BJ (cell line): ENCODE measurements at regions not wholly inside any gene's neighbourhood (a gene's known extent, or its start where the extent isn't known, plus 50 kb on each side); places are given as distances from the start of the nearest gene placed in this dataset.

Source experiments
- CTCF ChIA-PET: fragments of 350-600 bp; formaldehyde crosslinking; extraction: SDS; loops from one replicate; lab custom pipeline; 2021; ENCODE audit warnings: antibody characterized with exemption, inconsistent platforms; lab: Yijun Ruan, JAX
- POLR2A ChIA-PET: fragments of 300-600 bp; sonication (Branson Sonifier 250); formaldehyde crosslinking; extraction: SDS; loops from one replicate; lab custom pipeline; 2021; ENCODE audit warnings: antibody characterized with exemption; lab: Charles Lee
- DNase-seq: peaks from one replicate; pipeline ENCODE4 v3.0.0-alpha.2; 2011; ENCODE audit warnings: low read depth
- H3K27me3 ChIP-seq: 2 replicates; pipeline ENCODE4 v1.6.0; 2011; ENCODE audit warnings: low read length; ENCODE audit not compliant: control insufficient read depth, insufficient read depth
- H3K36me3 ChIP-seq: 2 replicates; pipeline ENCODE4 v1.5.1; 2011; ENCODE audit warnings: low read length; ENCODE audit not compliant: control insufficient read depth, insufficient read depth
- H3K4me3 ChIP-seq: 2 replicates; pipeline ENCODE4 v1.5.1; 2011; ENCODE audit warnings: low read depth, mild to moderate bottlenecking, control low read depth, low read length
- TF ChIP-seq, protein P1 (sequence below): IDR thresholded peaks from 2 replicates; pipeline ENCODE4 v1.5.1; 2011; ENCODE audit warnings: low read depth, mild to moderate bottlenecking, control low read depth, inconsistent platforms, low read length, moderate library complexity; ENCODE audit not compliant: insufficient read depth

DNA sequence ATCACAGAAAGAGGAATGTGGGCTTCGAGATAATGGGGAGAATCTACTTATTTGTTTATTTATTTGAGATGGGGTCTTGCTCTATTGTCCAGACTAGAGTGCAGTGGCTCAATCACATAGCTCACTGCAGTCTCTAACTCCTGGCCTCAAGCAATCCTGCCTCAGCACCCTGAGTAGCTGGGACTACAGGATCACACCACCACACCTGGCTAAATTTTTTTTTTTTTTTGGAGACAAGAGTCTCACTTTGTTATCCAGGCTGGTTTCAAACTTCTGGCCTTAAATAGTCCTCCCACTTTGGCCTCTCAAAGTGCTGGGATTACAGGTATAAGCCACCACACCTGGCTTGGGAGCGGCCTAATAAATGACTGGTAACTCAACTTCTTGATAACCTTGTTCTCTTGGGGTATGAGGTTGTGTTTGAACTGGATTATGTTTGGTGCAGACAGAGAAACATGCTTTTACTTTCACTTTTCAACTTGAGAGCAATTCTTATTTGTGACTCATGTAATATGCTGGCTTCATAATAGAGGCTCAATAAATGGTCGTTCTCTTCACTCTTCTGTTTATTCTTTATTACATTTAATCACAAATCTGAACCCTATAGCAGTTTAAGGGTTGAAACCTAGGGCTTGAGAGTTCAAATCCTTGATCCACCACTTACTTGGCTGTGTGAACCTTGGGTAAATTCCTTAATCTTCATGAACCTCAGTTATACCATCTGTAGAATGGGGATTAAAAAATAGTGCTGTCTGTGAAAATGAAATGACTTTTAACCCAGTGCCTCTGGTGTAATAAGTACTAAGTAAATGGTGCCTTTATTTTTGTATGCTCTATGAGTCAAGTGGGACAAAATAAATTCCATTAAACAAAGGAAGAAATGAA is 129.1 kb upstream of the HS3ST2 start:
- Histone ChIP-seq H3K4me3 (no peak overlapping the region), H3K36me3 (no peaks in the 10 kb centered on the region), H3K27me3 (peaks cover 4% of the 10 kb centered on the region)
- POLR2A ChIA-PET = no interaction called here
- TF ChIP-seq, protein P1, sequence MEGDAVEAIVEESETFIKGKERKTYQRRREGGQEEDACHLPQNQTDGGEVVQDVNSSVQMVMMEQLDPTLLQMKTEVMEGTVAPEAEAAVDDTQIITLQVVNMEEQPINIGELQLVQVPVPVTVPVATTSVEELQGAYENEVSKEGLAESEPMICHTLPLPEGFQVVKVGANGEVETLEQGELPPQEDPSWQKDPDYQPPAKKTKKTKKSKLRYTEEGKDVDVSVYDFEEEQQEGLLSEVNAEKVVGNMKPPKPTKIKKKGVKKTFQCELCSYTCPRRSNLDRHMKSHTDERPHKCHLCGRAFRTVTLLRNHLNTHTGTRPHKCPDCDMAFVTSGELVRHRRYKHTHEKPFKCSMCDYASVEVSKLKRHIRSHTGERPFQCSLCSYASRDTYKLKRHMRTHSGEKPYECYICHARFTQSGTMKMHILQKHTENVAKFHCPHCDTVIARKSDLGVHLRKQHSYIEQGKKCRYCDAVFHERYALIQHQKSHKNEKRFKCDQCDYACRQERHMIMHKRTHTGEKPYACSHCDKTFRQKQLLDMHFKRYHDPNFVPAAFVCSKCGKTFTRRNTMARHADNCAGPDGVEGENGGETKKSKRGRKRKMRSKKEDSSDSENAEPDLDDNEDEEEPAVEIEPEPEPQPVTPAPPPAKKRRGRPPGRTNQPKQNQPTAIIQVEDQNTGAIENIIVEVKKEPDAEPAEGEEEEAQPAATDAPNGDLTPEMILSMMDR = no peak
- DNase-seq = no peak
- CTCF ChIA-PET = interaction anchor here (0.9 to 2.0 kb wide), 5 partner anchors 10 to 1496 kb away, joined by 3 to 6 read pairs (median 4); no protein-coding TSS in a partner anchor

DNA sequence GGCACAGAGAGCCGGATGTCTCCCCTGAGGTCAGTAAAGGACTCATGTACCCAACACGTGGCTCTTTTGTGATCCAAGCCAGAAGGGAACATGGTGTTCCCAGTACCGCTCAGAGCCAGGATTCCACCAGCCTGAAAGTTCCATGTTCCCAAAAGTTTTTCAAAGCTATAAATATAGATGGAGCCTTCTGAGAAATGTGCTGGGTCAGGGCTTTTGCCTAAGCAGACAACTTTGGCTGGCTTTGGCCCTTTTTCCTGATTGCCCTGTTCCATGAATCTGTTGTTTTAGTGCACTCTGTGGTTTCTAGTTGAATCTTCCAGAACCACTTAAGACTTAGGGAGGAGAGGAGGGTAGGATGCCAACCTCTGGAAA is 128.5 kb upstream of the HS3ST2 start:
- Histone ChIP-seq H3K36me3 (no peaks in the 10 kb centered on the region), H3K27me3 (peaks cover 4% of the 10 kb centered on the region), H3K4me3 (no peak overlapping the region)
- no peak for DNase-seq
- TF ChIP-seq, protein P1 = no peak
- ChIA-PET POLR2A (no interaction called here), CTCF (interaction anchor here (0.6 to 2.0 kb wide), 4 partner anchors 19 to 1497 kb away, joined by 3 to 5 read pairs (median 3); no protein-coding TSS in a partner anchor)

DNA sequence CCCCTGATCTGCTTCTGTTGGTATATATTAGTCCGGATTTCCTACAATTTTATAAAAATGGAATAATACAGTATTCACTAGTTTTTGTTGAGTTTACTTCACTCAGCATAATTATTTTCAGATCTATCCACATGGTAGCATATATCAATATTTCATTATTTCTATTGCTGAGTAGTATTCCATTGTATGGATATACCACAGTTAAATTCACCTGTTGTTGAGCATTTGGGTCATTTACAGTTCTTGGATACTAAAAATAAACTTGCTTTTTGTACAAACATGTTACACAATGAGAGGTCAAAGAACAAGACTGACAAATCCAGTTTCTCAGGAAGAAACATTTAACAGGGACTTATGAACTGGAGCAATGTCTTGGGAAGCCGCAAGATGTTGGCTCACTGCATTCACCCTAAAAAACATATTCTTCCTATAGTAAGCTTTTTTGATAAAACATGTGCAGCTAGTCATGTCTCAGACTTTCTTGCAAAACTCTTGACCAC is 126.9 kb upstream of the HS3ST2 start:
- ChIA-PET POLR2A (no interaction called here), CTCF (interaction anchor here (1.4 to 2.0 kb wide), 2 partner anchors 11 to 20 kb away, joined by 3 to 5 read pairs; no protein-coding TSS in a partner anchor)
- Histone ChIP-seq H3K4me3 (no peak overlapping the region), H3K36me3 (no peaks in the 10 kb centered on the region), H3K27me3 (peaks cover 2% of the 10 kb centered on the region; the same call in 1 of the 2 replicates)
- no peak for DNase-seq
- TF ChIP-seq, protein P1 = no peak

DNA sequence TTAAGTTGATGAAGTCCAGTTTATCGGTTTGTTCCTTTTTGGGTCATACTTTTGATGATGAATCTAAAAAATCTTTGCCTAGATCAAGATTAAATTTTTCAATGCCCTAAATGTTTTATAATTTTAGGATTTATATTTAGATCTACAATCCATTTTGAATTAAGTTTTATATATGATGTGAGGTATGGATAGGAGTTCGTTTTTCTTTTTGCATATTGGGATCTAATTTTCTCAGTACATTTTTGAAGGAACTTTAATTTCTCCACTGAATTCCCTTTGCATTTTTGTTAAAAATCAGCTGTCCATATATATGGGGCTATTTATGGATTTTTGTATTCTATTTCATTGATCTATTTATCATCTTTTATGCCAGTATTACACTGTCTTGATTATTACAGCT is 125.5 kb upstream of the HS3ST2 start:
- POLR2A ChIA-PET = no interaction called here
- no peaks in the 10 kb centered on the region for H3K36me3 ChIP-seq
- CTCF ChIA-PET = interaction anchor here (1.4 kb wide), 1 partner anchor 13 kb away, joined by 3 read pairs; no protein-coding TSS in a partner anchor
- H3K4me3 ChIP-seq = no peak overlapping the region
- TF ChIP-seq, protein P1 = no peak
- no peak for DNase-seq
- H3K27me3 ChIP-seq = peaks cover 2% of the 10 kb centered on the region; the same call in 1 of the 2 replicates

DNA sequence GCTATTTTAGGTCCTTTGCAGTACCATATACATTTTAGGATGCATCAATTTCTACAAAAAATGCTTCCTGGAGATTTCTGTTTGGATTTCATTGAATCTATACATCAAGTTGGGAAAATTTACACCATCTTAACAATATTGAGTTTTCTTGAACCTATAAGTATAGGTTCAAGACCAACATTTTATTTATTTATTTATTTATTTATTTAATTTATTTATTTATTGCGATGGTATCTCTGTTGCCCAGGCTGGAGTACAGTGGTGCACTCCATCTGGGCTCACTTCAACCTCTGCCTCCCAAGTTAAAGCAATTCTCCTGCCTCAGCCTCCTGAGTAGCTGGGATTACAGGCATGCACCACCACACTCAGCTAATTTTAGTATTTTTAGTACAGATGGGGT is 125.0 kb upstream of the HS3ST2 start:
- POLR2A ChIA-PET = no interaction called here
- no peaks in the 10 kb centered on the region for H3K36me3 ChIP-seq
- no peak overlapping the region for H3K4me3 ChIP-seq
- no peak for DNase-seq
- no peaks in the 10 kb centered on the region for H3K27me3 ChIP-seq
- CTCF ChIA-PET = no interaction called here
- TF ChIP-seq, protein P1 = no peak
